ENCODE measurements at regions not wholly inside any gene's neighbourhood (a gene's known extent, or its start where the extent isn't known, plus 50 kb on each side); places are given as distances from the start of the nearest gene placed in this dataset.

GRCh38 chr7:51732951-51733350 is 416.3 kb upstream of the COBL start:
- TF ChIP-seq CTCF (IDR thresholded peaks at IDR 0.05; ENCODE audit: low read depth, low read length, poor library complexity, severe bottlenecking) (no peak), EZH2phosphoT487 (IDR thresholded peaks at IDR 0.05; ENCODE audit: borderline replicate concordance, low read length) (no peak)

All from DOHH2 (cell line).